ENCODE measurements at regions not wholly inside any gene's neighbourhood (a gene's known extent, or its start where the extent isn't known, plus 50 kb on each side); places are given as distances from the start of the nearest gene placed in this dataset.
A peak's percentile ranks its signal among the peaks of the same experiment; 100 is the strongest.

DNA sequence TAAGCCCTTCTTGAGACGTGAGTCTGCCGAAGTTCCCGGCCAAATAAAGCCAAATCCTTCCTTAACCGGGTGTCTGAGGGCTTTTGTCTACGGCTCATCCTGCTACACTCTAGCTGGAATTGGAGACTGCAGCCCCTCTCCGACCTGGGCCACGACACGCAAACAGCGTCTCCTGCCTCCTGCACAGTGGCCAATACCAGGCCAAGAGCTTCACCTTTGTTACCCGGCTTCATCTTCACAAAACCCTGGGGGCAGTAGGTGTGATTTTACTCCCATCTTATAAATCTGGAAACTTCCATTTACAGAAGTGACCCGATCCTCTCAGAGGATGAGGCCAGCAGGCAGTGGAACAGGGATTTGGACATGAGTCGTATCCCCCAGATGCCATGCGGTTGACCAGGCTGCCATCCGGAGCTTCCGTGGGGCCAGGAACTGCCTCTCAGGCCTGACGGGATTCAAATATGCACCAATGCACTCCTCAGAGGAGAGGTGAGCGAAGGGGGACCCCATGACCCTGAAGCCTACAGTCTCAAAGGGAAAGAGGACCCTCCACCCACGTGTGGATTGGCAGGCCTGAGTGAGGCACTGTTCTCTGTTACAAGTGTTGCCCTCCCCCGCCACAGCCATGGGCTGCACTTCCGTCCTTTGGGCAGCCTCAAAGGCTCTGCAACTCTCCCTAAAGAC, 53.2 kb upstream of the KLF13 start:
- H3K27ac Mint-ChIP-seq, result peak overlapping the region; percentile 94
- TF ChIP-seq, protein P1, sequence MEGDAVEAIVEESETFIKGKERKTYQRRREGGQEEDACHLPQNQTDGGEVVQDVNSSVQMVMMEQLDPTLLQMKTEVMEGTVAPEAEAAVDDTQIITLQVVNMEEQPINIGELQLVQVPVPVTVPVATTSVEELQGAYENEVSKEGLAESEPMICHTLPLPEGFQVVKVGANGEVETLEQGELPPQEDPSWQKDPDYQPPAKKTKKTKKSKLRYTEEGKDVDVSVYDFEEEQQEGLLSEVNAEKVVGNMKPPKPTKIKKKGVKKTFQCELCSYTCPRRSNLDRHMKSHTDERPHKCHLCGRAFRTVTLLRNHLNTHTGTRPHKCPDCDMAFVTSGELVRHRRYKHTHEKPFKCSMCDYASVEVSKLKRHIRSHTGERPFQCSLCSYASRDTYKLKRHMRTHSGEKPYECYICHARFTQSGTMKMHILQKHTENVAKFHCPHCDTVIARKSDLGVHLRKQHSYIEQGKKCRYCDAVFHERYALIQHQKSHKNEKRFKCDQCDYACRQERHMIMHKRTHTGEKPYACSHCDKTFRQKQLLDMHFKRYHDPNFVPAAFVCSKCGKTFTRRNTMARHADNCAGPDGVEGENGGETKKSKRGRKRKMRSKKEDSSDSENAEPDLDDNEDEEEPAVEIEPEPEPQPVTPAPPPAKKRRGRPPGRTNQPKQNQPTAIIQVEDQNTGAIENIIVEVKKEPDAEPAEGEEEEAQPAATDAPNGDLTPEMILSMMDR (IDR thresholded peaks at IDR 0.05), result no peak
- no peaks in the 10 kb centered on the region for H3K36me3 Mint-ChIP-seq (ENCODE audit: low read depth)
- peaks cover 9% of the 10 kb centered on the region for H3K27me3 Mint-ChIP-seq (ENCODE audit: low read depth, poor library complexity)
- DNase-seq, result no peak
- H3K4me3 Mint-ChIP-seq, result no peak overlapping the region
- no peaks in the 10 kb centered on the region for H3K9me3 Mint-ChIP-seq
- peaks cover 67% of the 10 kb centered on the region for H3K4me1 Mint-ChIP-seq

DNA sequence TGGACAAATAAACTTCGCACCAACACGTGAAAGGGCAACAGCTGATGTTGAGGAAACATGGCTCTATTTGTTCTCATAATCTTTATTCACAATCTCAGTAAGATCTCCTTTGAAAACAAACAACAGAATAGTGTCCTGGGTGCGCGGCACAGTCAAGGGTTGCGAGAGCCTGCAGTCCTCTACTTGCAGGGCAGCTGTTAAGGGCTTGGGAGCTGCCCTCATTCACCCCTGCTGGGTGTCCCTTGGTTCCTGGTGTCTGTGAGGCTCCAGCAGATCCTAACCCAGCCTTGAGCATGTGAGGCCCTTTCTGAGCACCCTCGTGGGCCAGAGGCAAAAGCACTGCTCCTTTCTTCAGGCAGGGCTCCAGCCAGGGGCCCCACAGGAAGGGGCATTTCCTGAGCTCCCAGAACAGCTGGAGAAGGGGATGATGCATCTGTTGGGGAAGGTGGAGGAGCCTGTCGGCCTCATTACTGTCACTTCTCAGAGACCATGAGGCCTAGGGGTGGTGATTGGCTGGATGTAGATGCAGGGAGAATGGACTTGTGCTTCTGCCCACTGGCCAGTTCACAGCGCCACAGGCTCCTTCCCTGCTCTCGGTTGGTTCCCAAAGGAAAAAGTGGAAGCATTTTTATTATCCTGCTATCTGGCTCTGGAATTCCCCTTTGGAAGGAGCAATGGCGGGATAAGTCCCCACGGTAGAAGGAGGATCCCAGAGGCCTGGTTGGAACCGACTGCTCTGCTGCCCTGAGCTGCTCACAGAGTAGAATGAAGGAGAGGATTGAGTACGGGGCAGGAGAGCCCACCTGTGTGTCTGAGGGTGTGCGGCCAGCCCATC, 51.9 kb upstream of the KLF13 start:
- no peaks in the 10 kb centered on the region for H3K9me3 Mint-ChIP-seq
- no peak overlapping the region for H3K27ac Mint-ChIP-seq
- TF ChIP-seq, protein P1 (IDR thresholded peaks at IDR 0.05), result no peak
- no peaks in the 10 kb centered on the region for H3K36me3 Mint-ChIP-seq (ENCODE audit: low read depth)
- peaks cover 69% of the 10 kb centered on the region for H3K4me1 Mint-ChIP-seq
- H3K4me3 Mint-ChIP-seq, result no peak overlapping the region
- H3K27me3 Mint-ChIP-seq (ENCODE audit: low read depth, poor library complexity), result peaks cover 9% of the 10 kb centered on the region
- DNase-seq, result no peak

DNA sequence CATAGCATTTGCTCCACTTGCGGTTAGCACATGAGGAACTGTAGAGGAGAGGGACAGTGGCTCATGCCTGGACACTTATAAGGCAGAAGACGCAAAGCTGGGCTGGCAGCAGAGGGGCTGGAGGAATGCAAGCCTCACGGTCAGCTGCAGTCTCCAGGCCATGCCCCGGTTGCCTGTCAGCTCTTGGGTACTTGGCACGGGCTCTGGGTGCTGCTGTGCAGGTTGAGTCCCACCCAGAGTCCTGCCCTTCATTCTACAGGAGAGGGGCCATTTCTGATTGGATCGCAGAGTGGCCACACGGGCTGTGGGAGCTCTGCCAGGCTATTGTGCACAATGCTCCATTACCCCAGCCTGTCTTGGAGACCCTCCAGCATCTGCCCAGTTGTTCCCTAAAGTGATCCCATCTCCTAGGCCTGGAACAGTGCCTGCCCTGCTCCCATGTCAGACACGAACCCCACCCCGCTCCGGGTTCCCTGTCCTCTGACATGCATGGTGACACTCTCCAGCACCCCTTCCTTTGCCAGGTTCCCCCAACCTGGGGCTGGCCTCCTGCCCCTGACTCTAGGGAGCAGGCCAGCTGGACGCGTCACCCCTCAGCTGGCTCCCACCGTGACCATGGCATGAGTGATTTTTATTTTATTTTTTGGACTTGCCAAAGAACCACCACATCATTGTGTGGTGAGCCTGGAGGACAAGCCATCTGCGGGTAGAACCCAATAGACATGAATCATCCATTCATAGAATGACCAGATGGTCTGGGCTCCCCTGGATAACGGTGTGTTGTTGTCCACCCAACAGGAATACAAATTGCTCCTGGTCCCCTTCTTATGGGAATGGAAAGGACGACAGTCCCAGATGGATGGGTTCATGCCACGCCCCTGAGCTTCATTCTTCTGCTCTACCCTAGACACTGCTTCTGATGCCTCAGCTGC, 51.0 kb upstream of the KLF13 start:
- Mint-ChIP-seq H3K9me3 (no peaks in the 10 kb centered on the region), H3K4me1 (peaks cover 69% of the 10 kb centered on the region), H3K4me3 (no peak overlapping the region), H3K36me3 (ENCODE audit: low read depth) (no peaks in the 10 kb centered on the region), H3K27ac (no peak overlapping the region), H3K27me3 (ENCODE audit: low read depth, poor library complexity) (peaks cover 7% of the 10 kb centered on the region)
- no peak for DNase-seq
- TF ChIP-seq, protein P1 (IDR thresholded peaks at IDR 0.05), result no peak

DNA sequence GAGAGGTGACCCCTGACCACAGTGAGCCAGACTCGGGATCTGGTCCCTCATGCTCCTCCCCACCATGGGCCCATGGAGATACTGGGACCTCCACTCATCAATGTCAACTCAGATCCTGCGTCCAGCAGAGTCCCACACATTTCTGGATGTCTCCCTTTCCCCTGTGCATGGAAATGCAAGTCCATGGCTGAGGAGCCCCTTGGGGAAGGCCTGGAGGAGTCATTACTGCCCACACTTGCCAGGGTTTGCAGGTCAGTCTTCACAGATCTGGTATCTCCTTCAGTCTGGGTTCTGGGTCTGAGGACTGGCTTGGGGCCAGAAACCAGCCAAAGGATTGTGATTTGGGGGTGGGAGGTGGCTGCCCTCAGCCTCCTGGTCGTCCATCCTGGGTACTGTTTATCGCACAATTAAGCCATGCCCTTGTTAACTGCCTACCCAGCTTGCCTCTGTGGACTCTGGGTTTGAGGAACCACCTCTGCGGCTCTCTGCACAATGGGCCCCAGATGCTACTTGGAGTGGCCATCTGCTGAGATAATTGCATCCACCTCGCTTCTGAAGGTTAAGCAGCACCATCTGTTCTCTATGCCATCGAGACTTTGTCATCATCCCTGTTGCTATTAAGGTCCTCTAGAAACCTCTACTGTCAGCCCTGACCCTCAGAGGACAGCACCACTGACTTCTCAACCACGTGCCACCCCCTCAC, 49.9 kb upstream of the KLF13 start:
- no peak overlapping the region for H3K4me3 Mint-ChIP-seq
- no peak overlapping the region for H3K27ac Mint-ChIP-seq
- no peaks in the 10 kb centered on the region for H3K36me3 Mint-ChIP-seq (ENCODE audit: low read depth)
- no peaks in the 10 kb centered on the region for H3K9me3 Mint-ChIP-seq
- H3K4me1 Mint-ChIP-seq, result peaks cover 71% of the 10 kb centered on the region
- peaks cover 7% of the 10 kb centered on the region for H3K27me3 Mint-ChIP-seq (ENCODE audit: low read depth, poor library complexity)
- no peak for DNase-seq
- TF ChIP-seq, protein P1 (IDR thresholded peaks at IDR 0.05), result no peak
